Gastroesophageal sphincter (tissue), 3 donors: ENCODE measurements at regions not wholly inside any gene's neighbourhood (a gene's known extent, or its start where the extent isn't known, plus 50 kb on each side); places are given as distances from the start of the nearest gene placed in this dataset.

Experiments
- CTCF ChIP-seq, 4 experiments: fragments of 200-600 bp in 2 of 4; fragments of 450-650 bp in 2 of 4; sonication (generic) in 1 of 4; IDR thresholded peaks; one replicate each; pipeline ENCODE4 v1.5.1; 2017 to 2019; ENCODE audit warnings: antibody characterized with exemption in 4 of 4, mild to moderate bottlenecking in 2 of 4, moderate library complexity in 2 of 4
- POLR2A ChIP-seq, 2 donors: fragments of 450-650 bp; IDR thresholded peaks; one replicate each; pipeline ENCODE4 v1.6.1; 2017; ENCODE audit warnings: antibody characterized with exemption in 2 of 2, mild to moderate bottlenecking in 2 of 2, moderate library complexity in 1 of 2
- POLR2AphosphoS5 ChIP-seq: sonication (generic); formaldehyde crosslinking; IDR thresholded peaks from one replicate; pipeline ENCODE4 v1.6.1; 2017; ENCODE audit warnings: antibody characterized with exemption

- TF ChIP-seq POLR2AphosphoS5, result no peak
- TF ChIP-seq POLR2A (IDR thresholded peaks at IDR 0.05), result no peak
- no peak for TF ChIP-seq CTCF (IDR thresholded peaks at IDR 0.05)
Measured at GRCh38 chr9:82616545-82616944, 446.4 kb downstream of the RASEF start.
